ENCODE measurements at regions not wholly inside any gene's neighbourhood (a gene's known extent, or its start where the extent isn't known, plus 50 kb on each side); places are given as distances from the start of the nearest gene placed in this dataset.

DNA sequence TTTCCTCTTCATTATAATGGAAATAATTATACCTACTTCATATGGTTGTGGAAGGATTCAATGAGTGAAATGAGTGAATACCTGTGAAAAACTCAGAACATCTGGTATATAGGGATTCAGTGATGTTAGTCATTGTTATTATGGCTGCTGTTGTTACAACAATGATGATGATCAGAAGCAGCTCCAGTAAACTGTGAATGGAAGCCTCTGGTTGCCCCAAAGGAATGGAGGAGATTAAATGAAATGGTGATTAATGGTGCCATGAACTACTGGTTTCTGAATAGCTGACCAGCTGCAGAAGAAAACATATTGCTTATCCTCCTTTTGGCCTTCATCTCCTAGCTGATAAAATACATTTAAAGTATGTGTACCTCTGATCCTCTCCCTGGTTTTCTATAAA, 372.0 kb downstream of the ARHGEF28 start:
- Mint-ChIP-seq H3K4me1 (peaks cover 38% of the 10 kb centered on the region), H3K27ac (no peak overlapping the region), H3K4me3 (no peak overlapping the region), H3K9me3 (peaks cover 11% of the 10 kb centered on the region), H3K36me3 (ENCODE audit: low read depth) (no peaks in the 10 kb centered on the region), H3K27me3 (ENCODE audit: low read depth, poor library complexity) (no peaks in the 10 kb centered on the region)
- no peak for DNase-seq
- TF ChIP-seq, protein P1, sequence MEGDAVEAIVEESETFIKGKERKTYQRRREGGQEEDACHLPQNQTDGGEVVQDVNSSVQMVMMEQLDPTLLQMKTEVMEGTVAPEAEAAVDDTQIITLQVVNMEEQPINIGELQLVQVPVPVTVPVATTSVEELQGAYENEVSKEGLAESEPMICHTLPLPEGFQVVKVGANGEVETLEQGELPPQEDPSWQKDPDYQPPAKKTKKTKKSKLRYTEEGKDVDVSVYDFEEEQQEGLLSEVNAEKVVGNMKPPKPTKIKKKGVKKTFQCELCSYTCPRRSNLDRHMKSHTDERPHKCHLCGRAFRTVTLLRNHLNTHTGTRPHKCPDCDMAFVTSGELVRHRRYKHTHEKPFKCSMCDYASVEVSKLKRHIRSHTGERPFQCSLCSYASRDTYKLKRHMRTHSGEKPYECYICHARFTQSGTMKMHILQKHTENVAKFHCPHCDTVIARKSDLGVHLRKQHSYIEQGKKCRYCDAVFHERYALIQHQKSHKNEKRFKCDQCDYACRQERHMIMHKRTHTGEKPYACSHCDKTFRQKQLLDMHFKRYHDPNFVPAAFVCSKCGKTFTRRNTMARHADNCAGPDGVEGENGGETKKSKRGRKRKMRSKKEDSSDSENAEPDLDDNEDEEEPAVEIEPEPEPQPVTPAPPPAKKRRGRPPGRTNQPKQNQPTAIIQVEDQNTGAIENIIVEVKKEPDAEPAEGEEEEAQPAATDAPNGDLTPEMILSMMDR (IDR thresholded peaks at IDR 0.05), result no peak

DNA sequence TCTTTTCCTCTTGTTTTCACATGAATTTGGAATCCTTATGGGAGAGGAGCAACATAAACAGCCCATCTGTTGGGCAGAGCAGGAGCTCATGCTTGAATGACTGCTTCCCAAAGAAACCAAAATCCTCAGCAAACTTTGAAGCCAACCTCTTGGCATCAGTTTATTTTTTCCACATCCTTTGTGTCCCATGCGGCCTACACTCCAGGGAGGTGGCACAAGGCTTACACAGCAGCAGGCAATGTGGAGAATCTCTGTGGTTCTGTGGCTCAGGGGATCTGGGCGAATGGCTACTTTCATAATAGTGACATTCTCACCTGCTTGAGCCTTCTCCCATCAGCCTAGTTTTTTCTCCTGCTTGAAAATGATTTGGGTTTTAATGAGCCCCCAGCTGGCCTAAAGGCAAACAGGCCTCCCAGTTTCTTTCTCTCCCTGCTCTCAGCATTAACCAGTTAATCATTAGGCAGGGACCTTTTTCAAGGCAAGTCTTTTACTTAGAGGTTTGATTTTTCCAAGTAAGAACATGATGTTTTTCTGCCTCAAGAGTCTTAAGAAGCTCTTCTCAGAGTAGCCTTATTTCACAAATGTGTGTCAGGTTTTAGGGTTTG, 370.3 kb downstream of the ARHGEF28 start:
- no peak for DNase-seq
- TF ChIP-seq, protein P1 (IDR thresholded peaks at IDR 0.05), result no peak
- H3K36me3 Mint-ChIP-seq (ENCODE audit: low read depth), result no peaks in the 10 kb centered on the region
- H3K9me3 Mint-ChIP-seq, result peaks cover 20% of the 10 kb centered on the region
- H3K4me1 Mint-ChIP-seq, result peaks cover 42% of the 10 kb centered on the region
- H3K4me3 Mint-ChIP-seq, result no peak overlapping the region
- H3K27ac Mint-ChIP-seq, result no peak overlapping the region
- no peaks in the 10 kb centered on the region for H3K27me3 Mint-ChIP-seq (ENCODE audit: low read depth, poor library complexity)

DNA sequence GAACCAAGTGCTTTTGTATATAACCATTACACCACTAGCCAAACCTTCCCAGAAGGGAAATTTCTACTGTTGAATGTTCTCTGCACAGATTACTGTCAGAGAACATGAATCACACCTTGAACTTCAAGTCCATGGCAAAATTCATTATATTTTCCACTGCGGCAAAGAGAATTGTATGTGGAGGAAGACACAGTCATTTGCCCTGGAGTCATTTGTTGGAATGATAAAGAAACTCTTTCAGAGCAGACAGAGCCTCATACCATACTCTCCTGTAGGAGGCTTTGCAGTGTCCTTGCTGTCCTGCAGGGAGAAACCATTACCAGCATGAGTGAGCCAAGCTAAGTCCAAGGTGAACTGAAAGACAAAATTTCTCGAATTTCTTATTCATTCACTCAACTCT, 369.0 kb downstream of the ARHGEF28 start:
- Mint-ChIP-seq H3K27ac (no peak overlapping the region), H3K4me3 (no peak overlapping the region), H3K36me3 (ENCODE audit: low read depth) (no peaks in the 10 kb centered on the region), H3K27me3 (ENCODE audit: low read depth, poor library complexity) (no peaks in the 10 kb centered on the region), H3K4me1 (peaks cover 54% of the 10 kb centered on the region), H3K9me3 (peaks cover 20% of the 10 kb centered on the region)
- TF ChIP-seq, protein P1 (IDR thresholded peaks at IDR 0.05), result no peak
- no peak for DNase-seq
